ENCODE measurements at regions not wholly inside any gene's neighbourhood (a gene's known extent, or its start where the extent isn't known, plus 50 kb on each side); places are given as distances from the start of the nearest gene placed in this dataset.
"Not testable (repeated sequence)": the region's sequence is repeated elsewhere in the genome, so short reads cannot be mapped to it uniquely, and the experiment has no call there.

DNA sequence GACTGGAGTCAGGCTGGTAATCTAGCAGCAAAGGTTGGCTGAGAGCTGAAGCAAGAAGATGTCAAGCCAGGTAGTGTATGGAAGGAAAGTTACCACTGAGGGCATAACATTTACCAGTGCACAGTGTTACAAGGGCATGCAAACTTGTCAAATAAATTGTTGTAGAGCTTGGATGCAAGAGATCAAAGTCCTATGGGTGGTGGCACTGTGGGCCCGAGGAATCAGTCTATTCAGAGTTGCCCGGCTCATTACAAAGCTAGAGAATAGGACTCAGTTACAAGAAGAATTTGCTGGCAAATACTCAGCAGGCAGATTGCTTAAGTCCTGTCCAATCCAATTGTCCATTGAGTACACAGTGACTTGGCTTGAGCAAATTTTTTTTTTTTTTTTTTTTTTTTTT lies 2043.8 kb downstream of the ARAP2 start:
- DNase-seq = no peak

GRCh38 chr4:34202154-34202553 lies 2042.2 kb downstream of the ARAP2 start:
- DNase-seq = no peak

DNA sequence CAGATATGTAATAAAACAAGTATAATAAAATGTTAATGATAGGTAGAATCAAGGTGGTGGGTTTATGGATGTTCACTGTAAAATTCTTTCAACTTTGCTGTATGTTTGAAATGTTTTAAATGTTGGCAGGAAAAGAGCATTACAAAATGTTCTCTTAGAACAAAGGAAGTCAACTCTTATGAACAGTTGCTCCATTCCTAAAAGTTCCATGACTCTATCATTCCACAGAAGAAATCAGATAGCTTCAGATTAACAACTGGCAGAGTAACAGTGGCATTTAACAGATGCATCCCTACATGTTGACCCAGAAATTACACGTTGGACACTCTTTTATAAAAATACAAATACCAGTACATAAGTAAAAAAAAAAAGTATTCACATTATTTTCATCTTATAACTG lies 2023.7 kb downstream of the ARAP2 start:
- DNase-seq = no peak

GRCh38 chr4:34221986-34222385 lies 2022.3 kb downstream of the ARAP2 start:
- no peak for DNase-seq

GRCh38 chr4:34236118-34236517 lies 2008.2 kb downstream of the ARAP2 start:
- DNase-seq = no peak

DNA sequence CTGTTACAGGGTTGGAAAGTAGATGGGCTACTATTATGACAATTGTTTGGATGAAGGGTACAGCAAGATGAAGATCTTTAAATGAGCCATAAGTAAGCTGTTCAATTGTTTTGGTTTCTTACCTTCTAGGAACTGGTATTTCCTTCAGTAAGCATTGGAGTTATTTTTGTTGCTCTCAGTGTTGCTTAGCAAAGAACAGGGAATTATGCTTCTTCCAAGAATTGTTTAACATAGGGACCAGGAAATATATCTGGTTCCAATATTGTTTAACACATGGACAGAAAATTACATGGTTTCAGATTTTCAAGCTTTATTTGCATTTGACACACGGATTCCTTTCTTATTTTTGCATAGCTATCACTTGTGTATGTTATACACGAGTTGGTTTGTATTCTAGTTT lies 1999.0 kb downstream of the ARAP2 start:
- DNase-seq = no peak

DNA sequence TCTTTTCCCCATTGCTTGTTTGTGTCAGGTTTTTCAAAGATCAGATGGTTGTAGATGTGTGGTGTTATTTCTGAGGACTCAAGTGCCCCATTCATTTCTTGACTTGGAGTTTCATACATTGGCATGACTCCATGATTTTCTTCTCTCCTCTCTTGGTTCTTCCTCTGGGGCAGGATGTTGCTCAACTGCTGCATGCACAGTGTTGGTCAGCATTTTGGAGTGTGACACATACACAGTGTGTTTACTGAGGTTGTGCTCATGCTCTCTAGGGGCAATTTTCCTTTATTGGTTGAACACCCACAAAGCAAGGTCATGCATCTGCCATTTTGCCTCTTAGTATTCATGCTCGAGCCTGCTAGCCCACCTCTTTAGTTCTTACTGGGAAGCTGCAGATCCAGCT lies 1993.8 kb downstream of the ARAP2 start:
- no peak for DNase-seq

DNA sequence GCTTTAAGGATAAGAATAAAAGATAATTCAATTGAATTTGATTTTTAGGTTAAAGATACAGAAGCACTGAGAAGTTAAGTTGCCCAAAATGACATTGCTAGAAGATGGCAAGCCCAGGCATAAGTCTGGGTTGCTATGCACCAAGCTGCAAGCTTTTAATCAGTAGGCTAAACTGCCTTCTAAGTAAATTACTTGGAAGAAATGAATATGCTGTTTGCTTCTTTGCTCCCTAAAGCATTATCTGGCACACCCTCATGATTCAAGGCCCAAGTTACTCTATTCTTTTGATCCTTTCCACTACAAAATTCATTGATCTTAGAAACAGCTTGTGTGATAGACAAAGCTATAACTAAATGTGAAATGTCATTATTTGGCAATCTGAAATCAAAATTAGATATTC lies 1991.1 kb downstream of the ARAP2 start:
- no peak for DNase-seq

GRCh38 chr4:34258176-34258575 lies 1986.1 kb downstream of the ARAP2 start:
- no peak for DNase-seq

DNA sequence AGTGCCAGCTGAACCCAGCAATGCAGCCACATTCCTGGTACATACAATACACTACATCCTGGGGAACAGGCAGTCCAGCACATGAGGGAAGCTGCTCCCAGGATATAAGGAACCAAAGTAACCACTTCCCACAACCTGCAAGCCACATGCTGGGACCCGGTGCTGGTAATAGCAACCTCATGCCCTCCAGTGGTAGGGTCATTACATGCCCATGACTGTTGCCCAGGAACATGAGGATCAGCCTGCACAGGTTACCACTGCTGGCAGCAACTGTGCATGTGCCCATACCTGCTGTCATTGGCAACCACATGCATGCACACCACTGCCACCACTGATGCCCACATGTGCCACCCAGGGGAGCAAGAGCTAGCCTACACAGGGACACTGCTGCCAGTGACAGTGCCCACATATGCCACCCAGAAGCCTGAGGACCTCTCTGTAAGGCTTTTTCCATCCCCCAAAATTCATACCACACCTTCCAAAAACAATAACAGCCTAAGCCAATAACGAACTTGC lies 1982.5 kb downstream of the ARAP2 start:
- no peak for DNase-seq

DNA sequence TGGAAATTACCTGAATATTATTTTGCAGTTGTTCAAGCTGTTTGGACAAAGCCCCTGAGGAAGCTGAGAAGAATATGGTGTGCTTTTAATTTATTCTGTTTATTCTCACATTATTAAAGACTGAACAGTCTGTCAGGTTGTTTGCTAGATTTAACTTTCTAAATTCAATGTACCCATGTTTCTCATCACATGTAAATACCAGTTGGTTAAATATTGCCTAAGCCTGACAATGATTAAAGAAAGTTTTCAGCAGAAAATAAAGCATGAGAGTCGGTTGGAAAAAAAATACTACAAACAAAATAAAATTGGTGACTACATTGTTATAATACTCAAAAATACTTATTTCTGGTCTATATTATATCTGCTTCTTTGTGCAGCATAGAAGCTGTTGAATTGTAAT lies 1974.7 kb downstream of the ARAP2 start:
- DNase-seq = no peak

DNA sequence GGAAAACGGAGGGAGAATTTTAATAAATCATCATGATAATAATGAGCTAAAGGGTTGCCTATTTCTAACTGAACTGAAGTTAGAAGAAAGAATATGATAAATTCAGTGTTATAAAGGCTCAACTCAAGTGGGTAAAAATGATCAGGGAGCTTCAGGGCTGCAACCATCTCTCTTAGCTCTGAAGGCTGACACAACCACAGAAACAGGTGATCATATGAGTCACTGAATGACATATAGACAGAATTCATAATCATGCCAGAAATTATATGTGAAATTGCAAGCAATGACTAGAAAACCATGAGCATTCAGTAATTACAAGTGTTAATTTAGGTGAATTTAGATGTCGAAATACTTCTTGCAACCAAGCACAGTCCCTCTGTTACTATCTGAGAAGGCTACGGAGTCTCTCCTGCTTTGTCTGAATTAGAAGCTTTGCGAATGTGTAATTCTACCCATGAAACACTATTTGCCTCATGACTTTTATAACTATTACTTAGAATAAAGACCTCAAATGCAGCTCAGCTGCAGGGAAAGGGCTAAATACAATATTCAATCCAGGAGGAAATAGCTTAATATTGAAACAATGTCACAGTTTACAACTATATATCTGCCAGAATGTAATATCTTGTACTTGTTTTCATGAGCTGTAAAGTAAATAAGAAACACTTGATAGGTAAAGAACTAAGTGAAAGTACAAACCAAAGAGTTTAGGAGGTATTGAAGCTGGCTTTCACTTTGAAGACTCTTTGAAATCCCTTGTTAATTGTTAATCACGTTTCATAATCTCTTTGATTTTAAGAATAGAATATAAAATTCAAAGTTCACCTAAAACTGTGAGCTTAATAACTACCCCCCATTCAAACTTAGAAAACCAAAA lies 1972.6 kb downstream of the ARAP2 start:
- DNase-seq = no peak

- DNase-seq = no peak
Observed at GRCh38 chr4:34279011-34279410, 1965.3 kb downstream of the ARAP2 start.

- DNase-seq = no peak
Observed at GRCh38 chr4:34280131-34280530, 1964.2 kb downstream of the ARAP2 start.

DNA sequence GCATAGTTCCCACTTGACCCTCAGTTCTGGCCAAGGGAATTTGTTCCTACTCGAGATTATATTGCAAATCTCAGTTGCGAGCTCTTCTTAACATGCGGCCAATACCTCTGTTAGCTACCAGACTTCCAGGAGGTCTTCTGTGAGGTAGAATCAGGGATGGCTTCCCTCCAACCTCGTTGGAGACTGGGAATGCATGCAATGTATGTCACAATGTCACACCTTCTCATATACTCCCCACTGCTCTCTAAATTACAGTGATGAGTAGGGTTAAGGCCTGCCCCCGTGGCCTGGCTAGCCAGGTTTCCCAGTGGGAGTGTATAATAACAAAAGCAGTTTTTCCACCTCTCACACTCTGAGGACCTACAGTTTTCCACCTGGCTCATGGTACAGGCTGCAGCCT lies 1962.5 kb downstream of the ARAP2 start:
- DNase-seq = no peak

DNA sequence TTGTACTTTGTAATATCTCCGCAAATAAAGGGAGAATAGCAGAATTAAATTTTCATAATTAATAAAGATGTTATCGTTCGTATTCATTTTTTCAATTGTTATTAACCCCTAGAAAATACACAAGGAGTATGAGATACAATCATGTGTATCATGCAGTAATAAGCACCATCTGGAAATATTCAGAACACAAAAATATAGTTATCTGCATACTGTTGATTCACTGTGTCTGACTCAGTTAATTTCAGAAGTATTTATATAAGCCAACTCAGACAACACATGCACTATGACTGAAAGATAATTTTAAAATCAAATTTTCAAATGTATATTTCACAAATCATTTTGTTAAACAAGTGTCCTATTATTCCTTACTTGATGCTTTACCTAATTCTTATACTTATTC lies 1954.8 kb downstream of the ARAP2 start:
- DNase-seq = no peak

DNA sequence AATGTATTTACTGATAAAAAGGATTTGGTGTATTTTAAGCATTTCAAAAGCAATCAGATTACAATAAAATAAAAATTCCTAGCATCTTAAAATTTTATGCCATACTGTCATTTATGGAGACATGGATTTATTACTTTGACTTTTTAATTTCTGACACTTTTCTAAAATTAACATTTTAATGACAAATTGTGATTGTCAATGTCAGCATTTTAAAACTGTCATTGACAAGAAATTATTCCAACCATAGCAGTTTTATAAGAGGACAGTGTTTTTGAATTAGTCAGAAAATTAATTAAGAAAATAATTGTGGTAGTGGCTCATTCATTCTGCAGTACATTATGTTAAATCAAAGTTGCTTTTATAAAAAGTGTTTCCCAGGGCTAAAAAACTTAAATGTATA lies 1954.4 kb downstream of the ARAP2 start:
- no peak for DNase-seq

GRCh38 chr4:34293459-34293858 lies 1950.9 kb downstream of the ARAP2 start:
- no peak for DNase-seq

GRCh38 chr4:34309383-34309906 lies 1934.9 kb downstream of the ARAP2 start:
- DNase-seq = no peak

GRCh38 chr4:34318773-34319172 lies 1925.5 kb downstream of the ARAP2 start:
- DNase-seq = no peak

GRCh38 chr4:34323549-34324320 lies 1920.6 kb downstream of the ARAP2 start:
- DNase-seq = no peak

DNA sequence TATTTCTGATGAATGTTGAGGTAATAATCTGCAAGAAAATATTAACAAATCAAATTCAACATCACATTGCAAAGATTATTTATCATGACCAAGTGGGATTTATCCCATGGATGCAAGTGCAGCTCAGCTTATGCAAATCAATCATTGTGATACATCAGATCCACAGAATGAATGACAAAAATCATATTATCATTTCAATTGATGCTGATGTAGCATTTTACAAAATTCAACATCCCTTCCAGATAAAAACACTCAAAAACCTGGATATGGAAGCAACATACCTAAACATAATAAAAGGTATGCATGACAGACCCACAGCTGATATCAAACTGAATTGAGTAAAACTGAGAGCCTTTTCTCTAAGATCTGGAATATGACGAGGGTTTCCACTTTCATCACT lies 1915.4 kb downstream of the ARAP2 start:
- no peak for DNase-seq

DNA sequence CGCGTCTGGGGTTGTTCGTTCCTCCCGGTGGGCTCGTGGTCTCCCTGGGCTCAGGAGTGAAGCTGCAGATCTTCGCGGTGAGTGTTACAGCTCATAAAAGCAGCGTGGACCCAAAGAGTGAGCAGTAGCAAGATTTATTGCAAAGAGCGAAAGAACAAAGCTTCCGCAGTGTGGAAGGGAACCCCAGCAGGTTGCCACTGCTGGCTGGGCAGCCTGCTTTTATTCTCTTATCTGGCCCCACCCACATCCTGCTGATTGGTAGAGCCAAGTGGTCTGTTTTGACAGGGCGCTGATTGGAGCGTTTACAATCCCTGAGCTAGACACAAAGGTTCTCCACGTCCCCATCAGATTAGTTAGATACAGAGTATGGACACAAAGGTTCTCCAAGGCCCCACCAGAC lies 1909.2 kb downstream of the ARAP2 start:
- not testable (repeated sequence) for DNase-seq

- DNase-seq = not testable (repeated sequence)
Observed at GRCh38 chr4:34335556-34335955, 1908.8 kb downstream of the ARAP2 start.

All from CD4-positive, alpha-beta T cell treated with Interleukin-17A for 1 hour (primary cell).